ENCODE measurements at regions not wholly inside any gene's neighbourhood (a gene's known extent, or its start where the extent isn't known, plus 50 kb on each side); places are given as distances from the start of the nearest gene placed in this dataset.
"Not testable (repeated sequence)": the region's sequence is repeated elsewhere in the genome, so short reads cannot be mapped to it uniquely, and the experiment has no call there.

DNA sequence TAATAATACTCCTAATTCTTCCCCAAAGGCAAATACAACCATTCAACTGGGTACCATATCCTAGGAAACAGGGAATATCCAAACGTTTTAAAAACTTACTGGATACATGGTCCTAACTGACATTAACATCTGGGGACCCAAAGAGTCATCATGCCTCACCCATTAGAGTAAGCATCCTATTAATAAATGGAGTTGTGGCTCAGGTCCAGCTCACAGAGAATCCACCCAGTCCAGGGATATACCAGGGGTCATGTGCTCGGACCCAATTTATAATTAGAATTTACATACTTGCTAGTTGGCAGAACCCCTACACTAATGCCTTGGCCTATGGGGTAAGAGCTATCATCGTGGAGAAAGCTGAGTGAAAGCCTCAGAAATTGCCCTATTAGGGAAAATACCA is 670.0 kb downstream of the XPNPEP1 start:
- in situ Hi-C loops (cut with MboI; ENCODE audit: low pct_unique_long_range_greater_than_20kb, low sequenced_read_pairs, unreplicated experiment) = no loop called here
- TF ChIP-seq, protein P1, sequence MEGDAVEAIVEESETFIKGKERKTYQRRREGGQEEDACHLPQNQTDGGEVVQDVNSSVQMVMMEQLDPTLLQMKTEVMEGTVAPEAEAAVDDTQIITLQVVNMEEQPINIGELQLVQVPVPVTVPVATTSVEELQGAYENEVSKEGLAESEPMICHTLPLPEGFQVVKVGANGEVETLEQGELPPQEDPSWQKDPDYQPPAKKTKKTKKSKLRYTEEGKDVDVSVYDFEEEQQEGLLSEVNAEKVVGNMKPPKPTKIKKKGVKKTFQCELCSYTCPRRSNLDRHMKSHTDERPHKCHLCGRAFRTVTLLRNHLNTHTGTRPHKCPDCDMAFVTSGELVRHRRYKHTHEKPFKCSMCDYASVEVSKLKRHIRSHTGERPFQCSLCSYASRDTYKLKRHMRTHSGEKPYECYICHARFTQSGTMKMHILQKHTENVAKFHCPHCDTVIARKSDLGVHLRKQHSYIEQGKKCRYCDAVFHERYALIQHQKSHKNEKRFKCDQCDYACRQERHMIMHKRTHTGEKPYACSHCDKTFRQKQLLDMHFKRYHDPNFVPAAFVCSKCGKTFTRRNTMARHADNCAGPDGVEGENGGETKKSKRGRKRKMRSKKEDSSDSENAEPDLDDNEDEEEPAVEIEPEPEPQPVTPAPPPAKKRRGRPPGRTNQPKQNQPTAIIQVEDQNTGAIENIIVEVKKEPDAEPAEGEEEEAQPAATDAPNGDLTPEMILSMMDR (IDR thresholded peaks at IDR 0.05; ENCODE audit: extremely low read depth, insufficient read depth, missing control alignments) = no peak
- no peak for DNase-seq (ENCODE audit: low spot score)

DNA sequence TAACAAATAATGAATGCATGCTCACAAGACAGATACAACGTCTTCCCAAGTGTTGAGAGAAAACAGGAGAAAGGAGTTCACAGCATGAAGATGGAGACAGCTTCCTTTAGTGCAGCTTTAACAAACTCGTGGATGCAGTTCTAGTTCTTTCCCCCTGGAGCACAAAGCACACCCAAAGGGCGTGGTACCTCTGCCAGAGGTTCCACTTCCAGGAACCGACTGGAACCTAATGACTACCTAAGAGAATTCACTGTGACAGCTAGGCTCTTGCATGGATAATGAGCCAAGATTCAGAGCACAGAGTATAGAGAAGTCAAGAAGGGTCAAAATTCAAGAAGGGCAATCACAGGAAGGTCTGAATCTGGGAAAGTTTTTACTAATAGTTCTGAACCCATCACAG is 673.2 kb downstream of the XPNPEP1 start:
- in situ Hi-C loops (cut with MboI; ENCODE audit: low pct_unique_long_range_greater_than_20kb, low sequenced_read_pairs, unreplicated experiment) = no loop called here
- TF ChIP-seq, protein P1 (IDR thresholded peaks at IDR 0.05; ENCODE audit: extremely low read depth, insufficient read depth, missing control alignments) = no peak
- DNase-seq (ENCODE audit: low spot score) = no peak

DNA sequence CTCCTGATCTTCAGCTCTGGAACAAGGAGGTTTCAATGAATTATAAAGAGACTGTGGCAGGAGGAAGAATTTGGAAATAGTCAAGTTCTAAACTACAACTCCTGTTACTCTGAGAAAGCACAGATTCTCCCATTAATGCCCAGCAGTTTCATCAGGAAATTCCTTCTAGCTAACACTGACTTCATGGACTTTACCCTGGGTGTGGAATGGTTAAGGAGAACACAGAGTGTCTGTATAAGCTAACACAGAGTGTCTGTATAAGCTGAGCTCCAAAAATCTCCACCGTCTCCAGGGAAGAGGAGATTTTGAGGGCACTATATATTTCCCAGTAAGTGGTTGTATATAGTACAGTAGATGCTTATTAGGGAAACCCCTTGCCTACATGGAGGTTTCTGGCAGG is 675.5 kb downstream of the XPNPEP1 start:
- DNase-seq (ENCODE audit: low spot score) = no peak
- in situ Hi-C loops (cut with MboI; ENCODE audit: low pct_unique_long_range_greater_than_20kb, low sequenced_read_pairs, unreplicated experiment) = no loop called here
- TF ChIP-seq, protein P1 (IDR thresholded peaks at IDR 0.05; ENCODE audit: extremely low read depth, insufficient read depth, missing control alignments) = no peak

DNA sequence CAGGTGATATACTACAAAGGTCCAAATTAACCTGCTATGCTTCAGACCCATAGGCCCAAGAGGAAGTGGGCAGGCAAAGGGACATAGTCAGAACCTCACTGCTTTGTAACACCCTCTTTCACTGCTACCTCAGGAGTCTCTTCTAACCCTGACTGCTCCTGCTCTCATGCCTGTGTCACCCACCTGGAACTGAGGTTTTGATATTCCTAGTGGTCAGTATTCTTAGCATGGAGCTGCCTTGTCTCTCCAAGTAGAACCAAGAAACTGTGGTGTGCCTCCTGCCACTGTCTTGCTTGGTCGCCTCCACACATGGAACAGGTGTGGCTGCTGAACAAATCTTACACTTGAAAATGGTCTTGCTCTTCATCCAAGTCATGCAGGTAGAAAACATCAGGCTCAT is 677.5 kb downstream of the XPNPEP1 start:
- no peak for DNase-seq (ENCODE audit: low spot score)
- in situ Hi-C loops (cut with MboI; ENCODE audit: low pct_unique_long_range_greater_than_20kb, low sequenced_read_pairs, unreplicated experiment) = no loop called here
- TF ChIP-seq, protein P1 (IDR thresholded peaks at IDR 0.05; ENCODE audit: extremely low read depth, insufficient read depth, missing control alignments) = no peak

DNA sequence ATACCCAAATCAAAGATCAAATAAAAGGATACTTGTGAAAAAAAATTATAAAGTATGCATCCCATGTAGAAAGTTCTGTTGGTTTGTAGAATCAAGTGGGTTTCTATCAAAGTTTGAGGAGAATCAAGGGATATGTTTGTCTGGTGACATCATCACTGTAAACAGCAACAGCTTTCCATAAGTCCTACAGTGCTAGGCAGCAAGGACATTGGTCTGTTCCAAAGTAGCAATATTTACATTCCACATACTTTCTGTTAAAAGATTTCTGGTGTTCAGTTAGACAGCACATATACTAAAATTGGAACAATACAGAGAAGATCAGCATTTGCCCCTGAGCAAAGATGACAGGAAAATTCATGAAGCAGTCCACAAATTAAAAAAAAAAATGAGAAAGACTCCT is 683.9 kb downstream of the XPNPEP1 start:
- in situ Hi-C loops (cut with MboI; ENCODE audit: low pct_unique_long_range_greater_than_20kb, low sequenced_read_pairs, unreplicated experiment) = no loop called here
- TF ChIP-seq, protein P1 (IDR thresholded peaks at IDR 0.05; ENCODE audit: extremely low read depth, insufficient read depth, missing control alignments) = no peak
- no peak for DNase-seq (ENCODE audit: low spot score)

DNA sequence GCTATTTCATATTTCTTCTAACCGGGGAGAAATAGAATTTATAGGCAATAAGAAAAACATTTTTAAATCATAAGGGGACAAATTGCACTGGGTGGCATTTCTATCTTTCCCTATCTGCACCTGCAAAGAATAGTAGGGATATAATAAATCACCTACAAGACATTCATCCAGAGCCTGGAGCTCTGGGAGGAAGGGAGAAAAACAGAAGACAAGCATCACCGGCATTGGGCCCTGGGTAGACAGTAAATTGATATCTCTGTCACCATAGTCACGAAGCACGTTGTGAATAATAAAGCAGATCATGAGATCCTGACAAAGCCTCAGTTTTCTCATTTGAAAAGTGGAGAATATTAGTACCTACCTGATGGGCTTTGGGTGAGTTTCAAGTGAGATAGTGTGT is 685.6 kb downstream of the XPNPEP1 start:
- TF ChIP-seq, protein P1 (IDR thresholded peaks at IDR 0.05; ENCODE audit: extremely low read depth, insufficient read depth, missing control alignments) = no peak
- no peak for DNase-seq (ENCODE audit: low spot score)
- in situ Hi-C loops (cut with MboI; ENCODE audit: low pct_unique_long_range_greater_than_20kb, low sequenced_read_pairs, unreplicated experiment) = no loop called here

DNA sequence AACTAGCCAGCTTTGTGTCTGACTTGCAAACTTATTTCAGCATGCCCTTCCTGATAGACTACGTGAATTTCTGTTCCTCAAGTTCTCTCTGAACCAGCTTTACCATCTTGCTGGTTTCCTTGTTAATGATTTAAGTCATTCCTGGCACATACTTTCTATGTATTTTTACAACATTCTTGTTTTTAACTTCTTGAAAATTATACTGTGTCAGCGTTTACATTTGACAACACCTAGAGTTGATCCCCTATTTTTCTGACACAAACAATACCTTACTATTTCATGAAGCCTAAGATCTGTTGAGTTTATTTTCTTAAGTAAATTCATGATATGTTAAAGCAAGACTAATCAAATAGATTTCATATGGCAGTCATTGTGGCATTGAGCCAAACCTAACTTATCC is 686.3 kb downstream of the XPNPEP1 start:
- in situ Hi-C loops (cut with MboI; ENCODE audit: low pct_unique_long_range_greater_than_20kb, low sequenced_read_pairs, unreplicated experiment) = no loop called here
- no peak for DNase-seq (ENCODE audit: low spot score)
- TF ChIP-seq, protein P1 (IDR thresholded peaks at IDR 0.05; ENCODE audit: extremely low read depth, insufficient read depth, missing control alignments) = no peak

DNA sequence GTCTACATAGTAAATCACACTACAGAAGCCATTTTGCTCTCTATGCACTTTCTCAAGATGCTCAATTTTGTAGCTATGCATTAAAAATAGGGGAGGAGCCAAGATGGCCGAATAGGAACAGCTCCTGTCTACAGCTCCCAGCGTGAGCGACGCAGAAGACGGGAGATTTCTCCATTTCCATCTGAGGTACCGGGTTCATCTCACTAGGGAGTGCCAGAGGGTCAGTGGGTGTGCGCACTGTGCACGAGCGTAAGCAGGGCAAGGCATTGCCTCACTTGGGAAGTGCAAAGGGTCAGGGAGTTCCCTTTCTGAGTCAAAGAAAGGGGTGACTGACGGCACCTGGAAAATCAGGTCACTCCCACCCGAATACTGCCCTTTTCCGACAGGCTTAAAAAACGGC is 699.8 kb downstream of the XPNPEP1 start:
- in situ Hi-C loops (cut with MboI; ENCODE audit: low pct_unique_long_range_greater_than_20kb, low sequenced_read_pairs, unreplicated experiment); DNase-seq (ENCODE audit: low spot score): not testable (repeated sequence)
